Panc1 (cell line): ENCODE measurements at regions not wholly inside any gene's neighbourhood (a gene's known extent, or its start where the extent isn't known, plus 50 kb on each side); places are given as distances from the start of the nearest gene placed in this dataset.

Experiments used
- POLR2AphosphoS5 ChIP-seq: IDR thresholded peaks from 2 replicates; pipeline ENCODE4 v1.6.1; 2012; ENCODE audit warnings: mild to moderate bottlenecking, low read depth, low read length, moderate library complexity
- SIN3A ChIP-seq: IDR thresholded peaks from 2 replicates; pipeline ENCODE4 v1.6.1; 2012; ENCODE audit warnings: low read depth, mild to moderate bottlenecking, low read length, moderate library complexity, borderline replicate concordance; ENCODE audit not compliant: insufficient read depth
- TCF7L2 ChIP-seq: IDR thresholded peaks from 2 replicates; pipeline ENCODE4 v1.6.1; 2011; ENCODE audit warnings: mild to moderate bottlenecking, low read depth, low read length, inconsistent platforms
- TF ChIP-seq, protein P1 (sequence below): fragments of 450-650 bp; IDR thresholded peaks from 2 replicates; pipeline ENCODE4 v1.5.1; 2017; ENCODE audit warnings: mild to moderate bottlenecking
- TF ChIP-seq, protein P2 (sequence below), 2 experiments: IDR thresholded peaks; 2 replicates each; pipeline ENCODE4 v1.6.1; 2011 to 2012; ENCODE audit warnings: low read depth in 2 of 2, control low read depth in 1 of 2, low read length in 1 of 2, mild to moderate bottlenecking in 1 of 2, moderate library complexity in 1 of 2; ENCODE audit not compliant: insufficient read depth in 1 of 2

DNA sequence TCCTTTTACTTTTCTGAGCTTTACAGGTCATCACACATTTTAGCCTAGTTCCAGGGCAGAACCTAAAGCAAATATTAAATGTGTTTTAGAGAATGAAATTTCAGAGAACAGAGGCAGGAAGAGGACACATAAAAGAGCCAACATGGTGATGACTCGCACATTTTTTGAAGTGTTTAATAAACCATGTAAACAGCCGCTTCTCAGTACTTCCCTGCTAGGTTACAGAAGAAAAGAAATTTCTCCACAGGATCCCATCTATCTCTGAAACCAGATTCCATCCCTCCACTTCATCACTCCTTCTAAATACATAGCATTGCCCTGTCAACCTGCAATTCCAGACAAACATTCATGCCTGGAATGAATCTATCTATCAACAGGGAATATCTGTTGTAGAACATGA lies 949.5 kb upstream of the PCDH7 start:
- TF ChIP-seq, protein P1, sequence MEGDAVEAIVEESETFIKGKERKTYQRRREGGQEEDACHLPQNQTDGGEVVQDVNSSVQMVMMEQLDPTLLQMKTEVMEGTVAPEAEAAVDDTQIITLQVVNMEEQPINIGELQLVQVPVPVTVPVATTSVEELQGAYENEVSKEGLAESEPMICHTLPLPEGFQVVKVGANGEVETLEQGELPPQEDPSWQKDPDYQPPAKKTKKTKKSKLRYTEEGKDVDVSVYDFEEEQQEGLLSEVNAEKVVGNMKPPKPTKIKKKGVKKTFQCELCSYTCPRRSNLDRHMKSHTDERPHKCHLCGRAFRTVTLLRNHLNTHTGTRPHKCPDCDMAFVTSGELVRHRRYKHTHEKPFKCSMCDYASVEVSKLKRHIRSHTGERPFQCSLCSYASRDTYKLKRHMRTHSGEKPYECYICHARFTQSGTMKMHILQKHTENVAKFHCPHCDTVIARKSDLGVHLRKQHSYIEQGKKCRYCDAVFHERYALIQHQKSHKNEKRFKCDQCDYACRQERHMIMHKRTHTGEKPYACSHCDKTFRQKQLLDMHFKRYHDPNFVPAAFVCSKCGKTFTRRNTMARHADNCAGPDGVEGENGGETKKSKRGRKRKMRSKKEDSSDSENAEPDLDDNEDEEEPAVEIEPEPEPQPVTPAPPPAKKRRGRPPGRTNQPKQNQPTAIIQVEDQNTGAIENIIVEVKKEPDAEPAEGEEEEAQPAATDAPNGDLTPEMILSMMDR = no peak
- TF ChIP-seq POLR2AphosphoS5 (no peak), TCF7L2 (no peak), SIN3A (no peak)
- TF ChIP-seq, protein P2, sequence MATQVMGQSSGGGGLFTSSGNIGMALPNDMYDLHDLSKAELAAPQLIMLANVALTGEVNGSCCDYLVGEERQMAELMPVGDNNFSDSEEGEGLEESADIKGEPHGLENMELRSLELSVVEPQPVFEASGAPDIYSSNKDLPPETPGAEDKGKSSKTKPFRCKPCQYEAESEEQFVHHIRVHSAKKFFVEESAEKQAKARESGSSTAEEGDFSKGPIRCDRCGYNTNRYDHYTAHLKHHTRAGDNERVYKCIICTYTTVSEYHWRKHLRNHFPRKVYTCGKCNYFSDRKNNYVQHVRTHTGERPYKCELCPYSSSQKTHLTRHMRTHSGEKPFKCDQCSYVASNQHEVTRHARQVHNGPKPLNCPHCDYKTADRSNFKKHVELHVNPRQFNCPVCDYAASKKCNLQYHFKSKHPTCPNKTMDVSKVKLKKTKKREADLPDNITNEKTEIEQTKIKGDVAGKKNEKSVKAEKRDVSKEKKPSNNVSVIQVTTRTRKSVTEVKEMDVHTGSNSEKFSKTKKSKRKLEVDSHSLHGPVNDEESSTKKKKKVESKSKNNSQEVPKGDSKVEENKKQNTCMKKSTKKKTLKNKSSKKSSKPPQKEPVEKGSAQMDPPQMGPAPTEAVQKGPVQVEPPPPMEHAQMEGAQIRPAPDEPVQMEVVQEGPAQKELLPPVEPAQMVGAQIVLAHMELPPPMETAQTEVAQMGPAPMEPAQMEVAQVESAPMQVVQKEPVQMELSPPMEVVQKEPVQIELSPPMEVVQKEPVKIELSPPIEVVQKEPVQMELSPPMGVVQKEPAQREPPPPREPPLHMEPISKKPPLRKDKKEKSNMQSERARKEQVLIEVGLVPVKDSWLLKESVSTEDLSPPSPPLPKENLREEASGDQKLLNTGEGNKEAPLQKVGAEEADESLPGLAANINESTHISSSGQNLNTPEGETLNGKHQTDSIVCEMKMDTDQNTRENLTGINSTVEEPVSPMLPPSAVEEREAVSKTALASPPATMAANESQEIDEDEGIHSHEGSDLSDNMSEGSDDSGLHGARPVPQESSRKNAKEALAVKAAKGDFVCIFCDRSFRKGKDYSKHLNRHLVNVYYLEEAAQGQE (IDR thresholded peaks at IDR 0.05; ENCODE audit: insufficient read depth in 1 of 2, low read depth in 2 of 2, low read length in 1 of 2) = no peak
